GM12878 (cell line): ENCODE measurements at regions not wholly inside any gene's neighbourhood (a gene's known extent, or its start where the extent isn't known, plus 50 kb on each side); places are given as distances from the start of the nearest gene placed in this dataset.

Source experiments
- ATAC-seq: fragments of 200-7000 bp; cut with Tn5 transposase; 3 replicates; pipeline ENCODE4 v1.9.1; 2020; ENCODE audit warnings: mild to moderate bottlenecking, moderate library complexity
- BruUV-seq: library from RNA; stranded (reverse); fragments of 400-500 nt; replicated peaks from 2 replicates; lab custom pipeline; 2021; lab: Mats Ljungman, UMichigan
- CTCF ChIA-PET: fragments of 300-600 bp; sonication (Branson Sonifier 250); formaldehyde crosslinking; extraction: SDS; loops from one replicate; lab custom pipeline; 2021; ENCODE audit warnings: inconsistent platforms; lab: Yijun Ruan, JAX
- POLR2A ChIA-PET: fragments of 350-600 bp; formaldehyde crosslinking; extraction: SDS; loops from one replicate; lab custom pipeline; 2021; ENCODE audit warnings: inconsistent platforms; lab: Charles Lee
- RAD21 ChIA-PET: fragments of 300-600 bp; sonication (Branson Sonifier 250); formaldehyde crosslinking; loops from one replicate; lab custom pipeline; 2023; ENCODE audit warnings: antibody characterized with exemption; ENCODE audit not compliant: unreplicated experiment; lab: Charles Lee
- SMC1A ChIA-PET: fragments of 300-600 bp; sonication (Branson Sonifier 250); formaldehyde crosslinking; loops from one replicate; lab custom pipeline; 2023; ENCODE audit not compliant: unreplicated experiment, uncharacterized antibody; lab: Charles Lee
- DNase-seq: peaks from one replicate; pipeline ENCODE4 v3.0.0-alpha.2; 2011; ENCODE audit warnings: low read depth, low spot score
- FAIRE-seq: peaks from 3 replicates; lab custom pipeline; 2011; peaks lifted over from hg19 to GRCh38; lab: Jason Lieb, UNC
- H2AFZ ChIP-seq: 2 replicates; pipeline ENCODE4 v1.6.0; 2011; ENCODE audit warnings: low read depth, low read length, control low read depth; ENCODE audit not compliant: control insufficient read depth
- H3K27ac ChIP-seq: 2 replicates; pipeline ENCODE4 v1.5.1; 2011; ENCODE audit warnings: control low read depth; ENCODE audit not compliant: control insufficient read depth, insufficient read depth
- H3K27me3 ChIP-seq, 2 experiments: replicated peaks in 1 of 2; 2 replicates each; pipeline versions ENCODE4 v1.6.0 to v1.6.1; 2011; ENCODE audit warnings: low read length in 1 of 2; ENCODE audit not compliant: control insufficient read depth in 2 of 2, insufficient read depth in 2 of 2
- H3K36me3 ChIP-seq, 2 experiments: 2 replicates each; pipeline ENCODE4 v1.5.1; 2011; ENCODE audit warnings: low read length in 1 of 2; ENCODE audit not compliant: control insufficient read depth in 2 of 2, insufficient read depth in 2 of 2
- H3K4me1 ChIP-seq: 2 replicates; pipeline ENCODE4 v1.6.1; 2011; ENCODE audit warnings: mild to moderate bottlenecking, low read length, moderate library complexity, mixed read lengths; ENCODE audit not compliant: control insufficient read depth, insufficient read depth
- H3K4me2 ChIP-seq: 2 replicates; pipeline ENCODE4 v1.6.0; 2011; ENCODE audit warnings: control low read depth; ENCODE audit not compliant: control insufficient read depth, insufficient read depth
- H3K4me3 ChIP-seq: fragments of 200-600 bp; sonication (generic); 2 replicates; pipeline ENCODE4 v1.5.1; 2016
- H3K79me2 ChIP-seq: 2 replicates; pipeline ENCODE4 v1.6.0; 2011; ENCODE audit warnings: low read length; ENCODE audit not compliant: control insufficient read depth, insufficient read depth
- H3K9ac ChIP-seq: 2 replicates; pipeline ENCODE4 v1.8.0; 2011; ENCODE audit warnings: low read length, control low read depth, mixed read lengths; ENCODE audit not compliant: control insufficient read depth, insufficient read depth
- H3K9me3 ChIP-seq: replicated peaks from 3 replicates; pipeline ENCODE4 v1.5.1; 2011; ENCODE audit warnings: mild to moderate bottlenecking, low read length; ENCODE audit not compliant: control insufficient read depth, insufficient read depth
- H4K20me1 ChIP-seq: 2 replicates; pipeline ENCODE4 v1.6.0; 2011; ENCODE audit not compliant: control insufficient read depth, insufficient read depth
- BCLAF1 ChIP-seq: fragments of 450-650 bp; IDR thresholded peaks from 2 replicates; pipeline ENCODE4 v1.6.1; 2017; ENCODE audit warnings: antibody characterized with exemption, mild to moderate bottlenecking, moderate library complexity
- HCFC1 ChIP-seq: fragments of 150-350 bp; IDR thresholded peaks from 2 replicates; pipeline ENCODE4 v1.6.1; 2014; ENCODE audit warnings: low read length
- IKZF1 ChIP-seq: fragments of 450-650 bp; conservative IDR thresholded peaks from 2 replicates; pipeline ENCODE4 v1.6.1; 2017; ENCODE audit warnings: antibody characterized with exemption, mild to moderate bottlenecking
- NR2C1 ChIP-seq: fragments of 450-650 bp; IDR thresholded peaks from 2 replicates; pipeline ENCODE4 v1.6.1; 2017; ENCODE audit warnings: antibody characterized with exemption, mild to moderate bottlenecking, moderate library complexity
- POLR2A ChIP-seq: IDR thresholded peaks from 2 replicates; pipeline ENCODE4 v1.6.1; 2011; ENCODE audit warnings: low read depth, mild to moderate bottlenecking, low read length
- WGBS: methylation state at CpG from one replicate; pipeline ENCODE4 v1.1.6; 2016; ENCODE audit warnings: low lambda C conversion rate; ENCODE audit not compliant: insufficient replicate concordance, insufficient coverage; ENCODE audit errors: missing lambda C conversion rate; 5-methylcytosine and 5-hydroxymethylcytosine counted together
- in situ Hi-C: fragments of 300-500 bp; cut with MboI; formaldehyde crosslinking; loops from 9 replicates; pipeline ENCODE4 v1.14.3; 2018; ENCODE audit warnings: mixed read lengths
- intact Hi-C: fragments of 100-400 bp; cut with micrococcal nuclease; formaldehyde crosslinking; loops from one replicate; pipeline ENCODE4 v1.14.2; 2022; ENCODE audit not compliant: unreplicated experiment
- TF ChIP-seq, protein P1 (sequence below): fragments of 450-650 bp; IDR thresholded peaks from 2 replicates; pipeline ENCODE4 v1.6.1; 2017; ENCODE audit warnings: mild to moderate bottlenecking, moderate library complexity
- TF ChIP-seq, protein P2 (sequence below): fragments of 450-650 bp; IDR thresholded peaks from 2 replicates; pipeline ENCODE4 v1.6.1; 2016; ENCODE audit warnings: mild to moderate bottlenecking, moderate library complexity, borderline replicate concordance

DNA sequence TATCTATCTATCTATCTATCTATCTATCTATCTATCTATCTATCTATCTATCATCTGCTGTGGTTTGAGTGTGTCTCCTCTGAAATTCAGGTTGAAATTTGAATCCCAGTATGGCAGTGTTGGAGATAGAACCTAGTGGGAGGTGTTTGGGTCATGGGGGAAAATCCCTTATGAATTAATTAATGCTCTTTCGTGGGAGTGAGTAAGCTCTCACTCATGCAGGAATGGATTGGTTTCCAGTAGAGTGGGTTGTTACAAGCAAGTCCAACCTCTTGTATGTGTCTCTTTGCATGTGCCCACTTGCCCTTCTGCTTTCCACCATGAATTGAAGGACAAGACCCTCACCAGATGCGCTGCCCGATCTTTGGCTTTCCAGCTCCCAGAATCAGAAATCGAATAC, 113.0 kb downstream of the ANXA1 start:
- no peak for FAIRE-seq
- ChIA-PET SMC1A (interaction anchor here (1.0 to 2.5 kb wide), 2 partner anchors 44 to 63 kb away, joined by 3 to 6 read pairs; no protein-coding TSS in a partner anchor), POLR2A (no interaction called here), CTCF (no interaction called here), RAD21 (no interaction called here)
- Histone ChIP-seq H3K9ac (no peak overlapping the region), H3K79me2 (no peaks in the 10 kb centered on the region), H3K36me3 (no peaks in the 10 kb centered on the region), H3K9me3 (no peaks in the 10 kb centered on the region), H2AFZ (no peak overlapping the region), H3K4me1 (no peaks in the 10 kb centered on the region), H3K27ac (no peak overlapping the region), H3K4me3 (no peak overlapping the region), H4K20me1 (no peaks in the 10 kb centered on the region), H3K27me3 (no peaks in the 10 kb centered on the region), H3K4me2 (no peak overlapping the region)
- TF ChIP-seq, protein P1, sequence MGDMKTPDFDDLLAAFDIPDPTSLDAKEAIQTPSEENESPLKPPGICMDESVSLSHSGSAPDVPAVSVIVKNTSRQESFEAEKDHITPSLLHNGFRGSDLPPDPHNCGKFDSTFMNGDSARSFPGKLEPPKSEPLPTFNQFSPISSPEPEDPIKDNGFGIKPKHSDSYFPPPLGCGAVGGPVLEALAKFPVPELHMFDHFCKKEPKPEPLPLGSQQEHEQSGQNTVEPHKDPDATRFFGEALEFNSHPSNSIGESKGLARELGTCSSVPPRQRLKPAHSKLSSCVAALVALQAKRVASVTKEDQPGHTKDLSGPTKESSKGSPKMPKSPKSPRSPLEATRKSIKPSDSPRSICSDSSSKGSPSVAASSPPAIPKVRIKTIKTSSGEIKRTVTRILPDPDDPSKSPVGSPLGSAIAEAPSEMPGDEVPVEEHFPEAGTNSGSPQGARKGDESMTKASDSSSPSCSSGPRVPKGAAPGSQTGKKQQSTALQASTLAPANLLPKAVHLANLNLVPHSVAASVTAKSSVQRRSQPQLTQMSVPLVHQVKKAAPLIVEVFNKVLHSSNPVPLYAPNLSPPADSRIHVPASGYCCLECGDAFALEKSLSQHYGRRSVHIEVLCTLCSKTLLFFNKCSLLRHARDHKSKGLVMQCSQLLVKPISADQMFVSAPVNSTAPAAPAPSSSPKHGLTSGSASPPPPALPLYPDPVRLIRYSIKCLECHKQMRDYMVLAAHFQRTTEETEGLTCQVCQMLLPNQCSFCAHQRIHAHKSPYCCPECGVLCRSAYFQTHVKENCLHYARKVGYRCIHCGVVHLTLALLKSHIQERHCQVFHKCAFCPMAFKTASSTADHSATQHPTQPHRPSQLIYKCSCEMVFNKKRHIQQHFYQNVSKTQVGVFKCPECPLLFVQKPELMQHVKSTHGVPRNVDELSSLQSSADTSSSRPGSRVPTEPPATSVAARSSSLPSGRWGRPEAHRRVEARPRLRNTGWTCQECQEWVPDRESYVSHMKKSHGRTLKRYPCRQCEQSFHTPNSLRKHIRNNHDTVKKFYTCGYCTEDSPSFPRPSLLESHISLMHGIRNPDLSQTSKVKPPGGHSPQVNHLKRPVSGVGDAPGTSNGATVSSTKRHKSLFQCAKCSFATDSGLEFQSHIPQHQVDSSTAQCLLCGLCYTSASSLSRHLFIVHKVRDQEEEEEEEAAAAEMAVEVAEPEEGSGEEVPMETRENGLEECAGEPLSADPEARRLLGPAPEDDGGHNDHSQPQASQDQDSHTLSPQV, result no peak
- no peak for TF ChIP-seq HCFC1
- no peak for TF ChIP-seq NR2C1
- no peak for TF ChIP-seq POLR2A
- TF ChIP-seq, protein P2, sequence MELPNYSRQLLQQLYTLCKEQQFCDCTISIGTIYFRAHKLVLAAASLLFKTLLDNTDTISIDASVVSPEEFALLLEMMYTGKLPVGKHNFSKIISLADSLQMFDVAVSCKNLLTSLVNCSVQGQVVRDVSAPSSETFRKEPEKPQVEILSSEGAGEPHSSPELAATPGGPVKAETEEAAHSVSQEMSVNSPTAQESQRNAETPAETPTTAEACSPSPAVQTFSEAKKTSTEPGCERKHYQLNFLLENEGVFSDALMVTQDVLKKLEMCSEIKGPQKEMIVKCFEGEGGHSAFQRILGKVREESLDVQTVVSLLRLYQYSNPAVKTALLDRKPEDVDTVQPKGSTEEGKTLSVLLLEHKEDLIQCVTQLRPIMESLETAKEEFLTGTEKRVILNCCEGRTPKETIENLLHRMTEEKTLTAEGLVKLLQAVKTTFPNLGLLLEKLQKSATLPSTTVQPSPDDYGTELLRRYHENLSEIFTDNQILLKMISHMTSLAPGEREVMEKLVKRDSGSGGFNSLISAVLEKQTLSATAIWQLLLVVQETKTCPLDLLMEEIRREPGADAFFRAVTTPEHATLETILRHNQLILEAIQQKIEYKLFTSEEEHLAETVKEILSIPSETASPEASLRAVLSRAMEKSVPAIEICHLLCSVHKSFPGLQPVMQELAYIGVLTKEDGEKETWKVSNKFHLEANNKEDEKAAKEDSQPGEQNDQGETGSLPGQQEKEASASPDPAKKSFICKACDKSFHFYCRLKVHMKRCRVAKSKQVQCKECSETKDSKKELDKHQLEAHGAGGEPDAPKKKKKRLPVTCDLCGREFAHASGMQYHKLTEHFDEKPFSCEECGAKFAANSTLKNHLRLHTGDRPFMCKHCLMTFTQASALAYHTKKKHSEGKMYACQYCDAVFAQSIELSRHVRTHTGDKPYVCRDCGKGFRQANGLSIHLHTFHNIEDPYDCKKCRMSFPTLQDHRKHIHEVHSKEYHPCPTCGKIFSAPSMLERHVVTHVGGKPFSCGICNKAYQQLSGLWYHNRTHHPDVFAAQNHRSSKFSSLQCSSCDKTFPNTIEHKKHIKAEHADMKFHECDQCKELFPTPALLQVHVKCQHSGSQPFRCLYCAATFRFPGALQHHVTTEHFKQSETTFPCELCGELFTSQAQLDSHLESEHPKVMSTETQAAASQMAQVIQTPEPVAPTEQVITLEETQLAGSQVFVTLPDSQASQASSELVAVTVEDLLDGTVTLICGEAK, result no peak
- no peak for TF ChIP-seq BCLAF1
- no peak for TF ChIP-seq IKZF1
- 22% methylated on average over 4 of the region's 4 CpGs for WGBS
- in situ Hi-C loops (no loop called here), intact Hi-C loops (no loop called here)
- DNase-seq, result no peak
- no peak for ATAC-seq
- BruUV-seq, result no TSS peak
